GM19463 (cell line): ENCODE measurements at regions not wholly inside any gene's neighbourhood (a gene's known extent, or its start where the extent isn't known, plus 50 kb on each side); places are given as distances from the start of the nearest gene placed in this dataset.

Source experiments
- ATAC-seq: cut with Tn5 transposase; IDR thresholded peaks from one replicate; pipeline ENCODE4 v1.9.1; 2021; ENCODE audit warnings: mild to moderate bottlenecking, moderate library complexity; ENCODE audit not compliant: unreplicated experiment

DNA sequence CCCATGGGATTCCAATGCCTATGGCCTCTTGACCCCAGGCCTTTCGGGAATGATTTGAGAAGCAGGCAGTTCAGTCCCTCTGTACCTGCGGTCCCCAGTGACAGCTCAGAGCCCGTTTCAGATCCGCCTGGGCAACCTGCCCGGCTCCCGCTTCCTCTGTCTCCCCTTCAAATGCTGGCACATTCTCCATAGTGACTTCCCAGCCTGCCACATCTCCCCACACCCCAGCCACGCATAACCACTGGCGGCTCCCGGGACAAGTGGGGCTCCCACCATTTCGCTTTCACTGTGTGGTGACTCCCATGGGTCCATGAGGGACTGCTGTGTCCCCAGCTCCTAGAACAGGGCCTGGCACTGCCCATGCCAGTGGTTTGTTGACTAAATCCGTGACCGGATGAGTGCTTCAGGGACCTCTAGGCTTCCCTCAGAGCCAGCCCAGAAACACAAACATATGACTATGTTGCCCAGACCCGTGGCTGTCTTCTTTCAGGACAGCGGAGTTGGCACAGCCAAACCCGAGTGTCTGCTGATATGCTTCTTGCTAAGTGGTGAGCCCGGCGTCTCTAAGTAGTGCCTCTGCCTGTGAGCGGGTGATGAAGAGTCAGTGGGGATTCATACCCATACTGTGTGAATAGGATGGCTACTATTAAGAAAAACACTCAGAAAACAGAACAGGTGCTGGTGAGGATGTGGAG, 91.2 kb downstream of the GLI2 start:
- ATAC-seq, result no peak

DNA sequence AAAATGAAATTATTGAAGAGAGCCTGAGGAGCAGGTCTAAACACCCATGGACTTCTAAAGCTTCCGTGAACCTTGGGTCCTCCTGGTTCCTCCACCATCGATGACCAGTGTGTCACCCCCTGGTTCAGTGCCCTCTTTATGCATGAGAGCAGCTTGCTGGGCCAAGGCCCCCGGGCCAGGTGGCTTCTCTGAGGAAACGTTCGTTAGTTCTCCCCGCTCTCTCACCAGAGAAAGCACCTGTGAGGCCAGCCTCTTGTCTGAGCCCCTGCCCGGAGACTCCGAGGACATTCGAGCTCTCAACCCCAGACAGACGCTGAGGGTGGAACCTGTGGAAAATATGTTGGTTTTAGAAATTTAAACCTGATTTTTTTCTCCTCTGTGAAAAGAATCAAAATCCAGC, 92.4 kb downstream of the GLI2 start:
- no peak for ATAC-seq

DNA sequence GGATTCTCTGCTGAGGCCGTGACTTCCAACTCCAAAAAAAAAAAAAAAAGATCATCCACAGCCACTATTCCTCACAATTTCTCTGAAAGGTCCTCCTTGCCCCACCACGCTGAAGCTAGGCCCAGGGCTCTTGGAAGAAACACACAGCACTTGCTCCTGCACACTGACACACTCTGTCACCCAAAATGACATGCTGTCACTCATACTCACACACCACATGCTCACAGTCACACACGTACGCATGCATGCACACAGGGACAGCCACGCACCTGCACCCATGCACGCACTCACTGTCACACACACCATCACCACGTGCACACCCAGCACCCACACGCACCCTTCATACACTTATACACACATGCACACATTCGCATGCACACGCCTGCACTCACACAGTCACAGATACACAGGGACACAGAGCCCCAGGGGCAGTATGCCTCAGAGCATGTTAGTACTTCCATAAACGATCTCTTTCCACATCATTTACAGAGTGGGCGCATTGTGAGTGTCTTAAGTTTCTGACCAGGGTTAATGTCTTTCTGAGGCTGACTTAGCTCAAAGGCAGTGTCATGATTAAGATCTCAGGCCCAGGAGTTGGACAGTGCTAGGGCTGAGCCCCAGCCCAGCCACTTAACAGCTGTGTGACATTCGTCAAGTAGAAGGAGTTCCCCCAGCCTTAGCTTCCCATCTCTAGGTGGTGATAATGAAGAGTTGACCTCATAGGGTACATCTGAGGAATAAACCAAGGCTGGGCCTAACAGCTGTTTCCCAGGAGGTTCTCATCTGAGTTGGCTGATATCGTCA, 93.4 kb downstream of the GLI2 start:
- ATAC-seq, result no peak

DNA sequence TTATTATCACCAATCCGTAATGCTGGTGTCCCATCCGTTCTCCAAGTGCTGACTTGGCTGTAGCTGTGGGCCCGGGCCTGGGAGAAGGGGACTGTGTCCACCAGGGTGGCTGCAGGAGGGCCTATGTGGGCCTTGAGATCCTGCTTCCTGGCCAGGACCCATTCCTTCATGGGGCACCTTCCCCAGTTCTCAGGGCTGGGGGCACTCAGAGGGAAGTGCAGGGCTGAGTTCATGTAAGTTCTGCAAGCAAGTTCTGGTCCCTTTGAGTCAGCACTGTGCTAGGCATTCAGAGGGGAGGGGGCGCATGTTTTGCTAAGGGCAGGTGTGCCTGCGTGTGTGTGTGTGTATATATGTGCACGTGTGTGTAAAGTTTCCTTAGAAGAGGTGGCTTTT, 94.0 kb downstream of the GLI2 start:
- no peak for ATAC-seq

DNA sequence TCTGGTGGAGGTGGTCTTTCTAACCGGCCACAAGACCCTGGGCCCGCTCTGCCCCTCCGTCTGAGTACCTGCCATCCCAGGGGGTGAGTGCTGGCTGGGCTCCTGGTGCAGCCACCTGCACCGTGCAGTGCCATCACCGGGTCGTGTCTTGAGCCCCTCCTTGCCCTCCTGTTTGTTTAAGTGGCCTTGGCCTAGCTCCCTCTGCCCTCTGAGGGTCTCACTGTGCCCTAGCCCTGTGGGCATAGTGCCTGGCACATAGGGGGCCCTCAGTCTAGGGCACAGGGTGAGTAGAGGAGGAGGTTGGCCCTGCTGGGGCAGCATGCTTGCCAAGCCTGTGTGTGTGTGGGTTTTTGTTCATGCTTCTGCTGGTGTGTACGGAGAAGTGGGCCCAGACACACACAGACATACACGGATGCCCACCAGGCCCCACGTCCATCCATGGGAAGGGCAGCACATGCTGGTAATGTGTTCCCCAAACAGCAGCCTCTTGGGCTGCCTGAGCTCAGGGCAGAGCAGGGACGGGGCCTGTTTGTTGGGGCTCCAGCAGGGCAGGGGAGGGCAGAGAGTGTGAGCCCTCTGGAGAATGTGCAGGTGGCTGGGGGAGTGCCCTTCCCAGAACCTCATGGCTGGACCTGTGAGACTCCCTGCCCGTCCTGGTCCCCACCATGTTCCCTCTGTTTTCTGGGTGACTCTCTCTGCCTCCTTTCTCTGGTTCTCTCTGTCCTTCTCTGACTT, 94.6 kb downstream of the GLI2 start:
- no peak for ATAC-seq

DNA sequence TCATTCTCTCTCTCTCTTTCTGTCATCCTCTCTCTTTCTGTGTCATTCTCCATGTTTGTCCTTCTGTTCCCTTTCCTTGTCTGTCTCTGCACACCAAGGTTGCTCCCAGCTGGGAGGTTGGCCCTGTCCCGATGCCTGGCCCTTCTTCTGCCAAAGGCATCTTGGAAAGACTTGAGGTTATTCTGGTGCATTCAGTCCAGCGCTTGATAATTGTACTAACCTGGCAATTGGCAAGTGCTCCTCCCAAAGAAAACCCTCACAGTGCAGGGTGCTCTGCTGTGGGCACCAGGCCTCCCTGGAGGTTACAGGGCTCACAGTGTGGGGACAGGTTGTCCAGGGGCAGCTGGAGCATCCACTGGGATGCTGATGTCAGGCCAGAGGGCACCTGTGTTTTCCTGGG, 95.4 kb downstream of the GLI2 start:
- ATAC-seq, result no peak

DNA sequence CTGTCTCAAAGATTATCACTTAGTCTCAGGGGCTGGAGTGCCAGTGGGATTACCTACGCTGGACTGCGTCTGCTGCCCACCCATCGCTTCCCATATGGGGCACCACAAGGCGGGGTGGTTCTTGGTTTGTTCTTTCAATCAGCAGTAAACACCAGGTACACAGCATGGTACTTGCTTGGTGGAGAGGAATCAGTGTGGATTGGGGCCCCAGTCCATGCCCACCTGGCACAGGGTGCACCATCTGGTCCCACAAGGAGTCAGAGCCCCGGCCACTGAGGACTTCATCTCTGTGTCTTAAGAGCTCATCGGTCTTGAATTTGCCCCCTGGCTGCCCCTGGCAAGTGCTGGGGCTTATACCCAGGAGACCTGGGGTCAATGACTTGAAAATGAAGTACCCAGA, 96.2 kb downstream of the GLI2 start:
- no peak for ATAC-seq

DNA sequence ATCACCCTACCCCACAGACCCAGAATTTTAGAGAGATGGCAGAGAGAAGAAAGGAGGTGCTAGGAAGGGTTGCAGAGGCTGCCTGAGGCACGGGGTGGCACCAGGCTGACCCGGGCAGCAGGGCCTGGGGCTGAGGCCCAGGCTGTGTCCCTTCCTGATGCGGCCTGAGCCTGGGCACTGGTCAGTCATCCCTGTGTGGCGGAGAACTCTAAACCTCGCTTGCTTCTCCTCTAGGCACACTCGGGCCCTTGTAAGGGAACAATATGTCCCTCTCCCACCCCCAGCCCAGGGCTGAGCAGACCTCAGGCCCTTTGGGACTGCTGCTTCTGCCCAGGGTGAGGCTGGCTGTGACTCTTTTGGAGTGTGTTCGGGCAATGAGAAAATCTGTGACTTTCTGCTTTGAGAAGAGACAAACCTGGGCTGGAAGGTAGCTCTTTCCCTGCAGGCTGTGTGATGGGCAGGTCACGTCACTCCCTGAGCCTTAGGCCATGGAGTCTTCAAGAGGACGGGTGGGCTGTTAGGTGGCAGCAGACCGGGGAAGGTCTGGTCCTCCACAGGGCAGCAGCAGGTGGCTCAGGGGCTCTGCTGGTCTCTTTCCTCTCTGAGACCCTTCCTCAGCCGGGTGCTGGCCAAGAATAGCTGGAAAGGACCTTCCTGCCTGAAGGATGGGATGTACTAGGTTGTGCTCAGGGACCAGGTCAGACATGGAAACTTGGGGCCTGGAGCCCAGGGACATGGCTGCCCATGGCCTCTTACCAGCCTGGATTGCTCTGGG, 96.8 kb downstream of the GLI2 start:
- ATAC-seq, result no peak

DNA sequence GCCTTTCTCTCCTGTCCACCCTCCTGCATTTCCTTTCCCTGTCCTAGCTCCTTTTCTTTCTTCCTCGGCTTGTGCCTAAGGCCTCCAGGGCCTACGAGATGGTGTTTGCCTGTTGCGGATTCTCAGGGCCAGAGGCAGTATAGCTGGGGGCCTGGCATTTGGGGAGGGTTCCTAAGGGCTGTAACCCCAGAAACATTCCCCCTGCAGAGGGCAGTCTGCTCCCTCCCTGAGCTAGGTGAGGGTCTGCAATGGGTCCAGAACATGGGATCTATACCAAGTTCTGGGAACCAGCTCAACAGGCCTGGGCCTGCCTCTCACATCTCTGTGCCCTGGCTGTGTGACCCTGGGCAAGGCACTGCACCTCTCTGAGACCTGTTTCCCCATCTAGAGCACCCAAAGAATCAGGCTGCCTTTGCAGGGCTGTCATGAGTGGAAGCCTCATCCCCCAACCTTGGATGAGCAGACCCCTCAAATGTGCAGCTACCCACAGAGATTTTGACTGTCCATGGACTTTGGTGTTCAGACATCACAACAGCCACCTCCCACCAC, 97.5 kb downstream of the GLI2 start:
- ATAC-seq, result no peak

DNA sequence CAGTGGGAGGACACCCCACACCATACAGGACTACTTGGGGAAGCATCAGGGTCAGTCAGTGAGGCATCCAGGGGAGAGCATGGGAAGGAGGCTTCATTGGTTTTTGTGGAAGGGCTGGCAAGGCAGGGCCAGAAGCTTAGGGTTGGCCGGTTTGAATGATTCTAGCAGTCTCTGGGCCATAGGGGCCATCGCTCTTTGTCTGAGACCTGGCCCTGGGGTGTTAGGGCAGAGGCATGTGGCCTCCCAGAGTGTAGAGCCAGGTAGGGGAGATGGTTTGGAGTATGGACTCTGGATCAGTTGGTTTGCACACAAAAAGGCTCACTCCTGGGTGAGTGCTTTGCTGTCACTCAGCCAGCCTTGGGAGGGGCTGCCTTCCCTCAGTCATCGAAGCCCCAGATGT, 98.5 kb downstream of the GLI2 start:
- no peak for ATAC-seq

DNA sequence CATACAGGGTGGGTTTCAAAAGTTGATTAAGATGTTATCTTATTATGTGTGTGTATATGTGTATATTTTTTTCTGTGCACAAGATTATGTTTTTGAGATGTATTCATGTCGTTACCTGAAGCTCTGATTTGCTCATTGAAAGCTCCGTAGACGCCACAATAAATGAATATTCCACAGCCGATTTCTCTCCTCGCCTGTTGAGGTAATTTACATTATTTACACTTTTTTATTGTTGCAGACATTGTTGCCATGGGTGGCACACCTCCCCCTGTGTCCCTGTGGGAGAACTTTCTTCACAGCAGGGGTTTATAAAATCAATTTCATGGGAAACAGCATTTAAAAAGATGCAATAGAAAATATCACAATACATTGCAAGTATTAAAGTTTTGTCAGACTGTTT, 100.6 kb downstream of the GLI2 start:
- ATAC-seq, result no peak

DNA sequence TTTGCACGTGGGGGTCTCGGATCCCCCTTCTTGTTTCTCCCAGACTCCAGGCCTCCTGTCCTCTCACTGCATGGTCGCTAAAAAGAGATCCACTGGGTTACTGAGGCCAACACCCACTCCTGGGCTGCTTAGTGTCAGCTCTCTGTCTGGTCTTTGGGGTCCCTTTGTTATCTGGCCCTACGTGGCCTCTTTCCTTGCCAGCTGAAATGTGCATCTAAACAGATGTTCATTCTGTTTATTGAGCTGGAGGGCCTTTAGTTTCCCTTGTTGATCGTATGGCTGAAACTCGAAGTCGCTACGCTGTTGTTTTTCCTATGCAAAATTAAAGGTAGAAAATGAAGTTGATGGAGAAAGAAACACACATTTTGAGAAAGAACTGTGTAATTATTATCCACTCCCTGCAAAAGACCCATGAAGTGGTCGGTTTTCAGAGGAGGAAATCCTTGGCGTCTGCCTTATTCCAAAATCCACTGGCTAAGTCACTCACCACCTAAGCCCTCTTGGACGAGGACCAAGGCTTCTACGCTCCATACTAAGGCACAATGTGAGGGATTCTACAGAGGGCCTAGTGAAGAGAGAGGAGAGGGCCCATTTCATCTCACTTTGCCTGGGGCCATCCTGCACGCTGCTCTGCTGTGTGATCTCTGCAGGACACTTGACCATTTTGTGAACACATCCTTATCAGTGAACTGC, 105.3 kb downstream of the GLI2 start:
- ATAC-seq, result no peak

DNA sequence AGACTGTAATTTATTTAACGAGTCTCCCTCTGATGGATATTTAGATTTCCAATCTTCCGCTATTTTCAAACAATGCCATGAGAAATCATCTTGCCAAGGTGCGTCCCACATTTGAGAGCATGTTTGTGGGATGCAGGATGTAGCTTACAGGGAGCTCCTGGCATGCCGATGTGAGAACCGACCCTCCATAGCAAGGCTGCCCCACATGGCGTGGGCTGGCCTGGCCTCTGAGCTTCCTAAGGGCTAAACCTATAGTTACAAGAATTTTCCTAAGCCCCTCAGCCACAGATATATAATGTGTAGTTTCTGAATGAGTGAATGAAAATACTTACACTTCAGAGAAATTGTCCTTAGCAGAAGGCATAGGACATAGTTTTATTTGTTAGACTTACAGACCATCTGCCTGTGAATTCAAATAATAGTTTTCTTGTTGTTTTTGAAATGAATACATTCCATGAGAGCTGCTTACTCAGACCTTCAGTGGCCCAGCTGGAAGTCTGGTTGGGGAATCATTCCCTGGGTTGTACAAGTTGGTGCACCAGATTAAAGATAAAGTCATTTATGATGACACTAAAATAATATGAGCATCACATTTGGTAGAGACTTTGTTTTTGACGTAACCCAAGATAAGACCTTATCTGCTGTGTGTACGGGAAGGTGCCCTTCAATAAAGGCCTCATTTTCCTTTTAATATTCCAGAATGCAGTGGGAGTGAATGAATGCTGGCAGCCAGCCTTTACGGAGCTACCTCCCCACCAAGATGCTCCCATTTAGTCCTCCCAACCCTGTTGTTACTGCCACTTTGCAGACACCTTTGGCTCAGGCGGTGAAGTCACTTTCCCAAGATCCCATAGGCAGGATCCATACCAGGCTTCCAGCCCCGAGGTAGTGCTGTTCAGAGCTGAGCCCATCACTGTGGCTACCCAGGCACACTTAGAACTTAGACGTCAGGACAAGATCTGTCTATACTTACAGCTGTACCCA, 107.1 kb downstream of the GLI2 start:
- no peak for ATAC-seq

DNA sequence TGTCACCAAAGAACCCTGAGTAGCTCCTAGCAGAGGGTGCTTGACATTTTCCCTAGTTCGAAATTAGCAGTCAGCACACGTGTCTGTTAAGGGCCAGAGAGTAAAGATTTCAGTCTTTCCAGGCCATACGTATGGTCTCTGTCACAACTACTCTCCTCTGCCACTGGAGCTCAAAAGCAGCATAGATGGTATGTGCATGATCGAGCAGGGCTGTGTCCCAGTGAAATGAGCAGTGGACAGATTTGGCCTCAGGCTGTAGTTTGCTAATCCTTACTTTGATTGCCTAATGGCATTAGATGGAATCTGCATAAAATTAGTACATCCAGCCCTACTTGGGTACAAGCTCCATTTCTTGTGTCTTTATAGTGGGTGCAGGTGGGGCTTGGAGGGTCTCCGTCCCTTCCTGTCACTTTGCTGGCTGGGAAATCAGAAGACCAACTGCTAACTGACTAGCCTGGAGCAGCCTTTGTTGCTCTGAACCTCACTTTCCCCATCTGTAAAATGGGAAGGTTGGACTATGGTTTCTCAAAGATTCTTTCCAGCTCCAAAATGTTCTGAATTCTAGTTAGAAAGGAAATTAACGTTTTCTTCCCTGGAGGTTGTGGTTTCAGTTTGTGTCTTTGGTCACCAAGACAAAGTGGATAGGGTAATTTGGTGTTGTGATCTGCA, 108.5 kb downstream of the GLI2 start:
- no peak for ATAC-seq

DNA sequence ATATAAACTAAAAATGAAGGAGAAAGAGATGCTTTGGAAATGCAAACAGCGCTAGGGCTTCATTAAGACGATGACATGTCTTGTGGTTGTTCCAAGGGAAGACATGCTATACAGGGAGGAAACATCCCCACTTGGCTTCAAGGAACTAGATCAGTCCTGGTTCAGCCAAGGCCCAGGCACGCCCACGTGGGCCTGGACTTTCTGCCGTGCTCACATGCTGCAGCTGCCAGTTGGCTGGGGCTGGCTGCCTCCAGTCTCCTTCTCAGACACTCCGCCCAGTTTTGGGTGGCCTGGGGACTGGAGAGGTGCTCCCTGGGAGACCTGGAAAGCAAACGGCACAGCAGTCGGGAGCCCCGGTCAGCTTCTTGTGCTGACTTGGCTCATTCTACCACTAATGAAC, 109.6 kb downstream of the GLI2 start:
- no peak for ATAC-seq

DNA sequence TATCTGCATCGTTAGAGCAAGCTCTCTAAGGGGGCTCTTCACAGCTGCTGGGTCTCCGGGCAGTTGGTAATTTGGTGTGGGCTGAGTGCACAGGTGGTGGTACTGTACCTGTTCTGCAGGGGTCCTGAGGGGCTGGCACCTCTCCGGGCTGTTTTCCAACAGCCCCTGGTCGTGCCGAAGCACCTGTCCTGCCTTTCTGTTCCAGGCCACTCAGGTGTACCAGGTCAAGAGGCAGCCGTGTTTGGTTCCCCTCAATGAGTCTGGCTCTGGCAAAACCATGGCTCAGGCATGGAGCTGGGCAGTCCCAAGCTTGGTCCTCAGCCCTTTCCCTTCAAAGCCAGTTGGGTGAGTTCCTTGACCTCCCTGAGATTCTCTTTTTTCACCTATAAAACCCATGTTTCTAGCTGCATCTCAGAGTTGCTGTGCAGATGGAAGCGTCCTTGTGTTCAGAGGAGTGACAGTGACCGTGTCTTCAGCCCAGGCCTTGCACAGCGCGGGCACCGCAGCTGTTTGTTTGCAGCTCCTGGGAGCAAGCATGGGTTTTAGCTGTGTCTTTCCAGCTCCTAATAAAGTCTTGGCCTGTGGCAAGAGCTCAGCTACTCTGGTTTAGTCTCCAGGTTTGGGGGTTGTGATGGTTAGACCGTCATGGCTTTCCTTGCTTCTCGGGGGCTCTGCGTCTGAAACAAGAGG, 110.9 kb downstream of the GLI2 start:
- ATAC-seq, result no peak

DNA sequence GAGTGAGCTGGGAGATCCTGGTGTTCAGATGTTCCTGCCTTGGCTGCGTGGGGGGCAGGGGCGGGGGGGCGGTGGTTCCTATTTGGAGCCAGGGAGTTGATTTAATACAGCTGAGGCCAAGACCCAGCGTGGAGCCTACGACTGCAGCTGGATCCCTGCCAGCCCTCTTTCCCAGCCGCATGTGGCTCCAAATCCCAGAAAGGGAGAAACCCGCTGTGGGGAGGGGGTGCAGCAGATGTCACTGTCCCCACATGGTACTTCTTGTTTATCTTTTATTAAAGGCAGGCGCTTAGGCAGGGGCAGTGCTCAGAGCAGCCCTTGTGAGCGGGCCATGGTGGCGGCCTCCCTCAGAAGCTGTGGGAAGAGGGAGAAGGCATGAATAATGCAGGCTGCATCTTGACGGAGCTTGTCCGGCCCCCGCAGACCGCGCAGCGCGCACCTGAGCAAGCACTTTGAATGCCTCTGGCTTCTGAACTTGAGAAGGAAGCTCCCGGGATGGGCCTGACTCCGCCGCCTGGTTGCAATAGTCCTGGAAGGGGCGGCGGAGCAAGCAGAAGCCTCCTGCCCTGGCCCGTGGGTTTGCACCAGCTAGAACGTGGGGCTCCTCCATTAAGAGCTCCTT, 112.1 kb downstream of the GLI2 start:
- ATAC-seq, result no peak

DNA sequence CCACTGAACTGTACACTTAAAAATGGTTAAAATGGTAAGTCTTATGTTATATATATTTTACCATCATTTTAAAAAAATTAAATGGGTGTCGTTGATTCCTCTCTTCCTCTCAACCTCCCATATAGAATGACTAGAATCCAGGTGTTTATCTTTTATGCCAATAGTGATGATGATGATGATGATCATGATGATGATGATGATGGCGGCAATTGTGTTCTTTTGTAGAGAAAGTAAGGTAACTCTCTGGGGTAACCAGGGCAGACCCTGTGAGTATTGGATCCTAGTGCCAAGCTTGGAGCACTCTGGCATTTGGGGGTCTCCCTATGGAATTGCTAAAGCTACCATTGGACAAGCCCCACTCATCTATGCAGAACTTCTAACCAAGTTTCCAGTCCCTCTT, 113.6 kb downstream of the GLI2 start:
- ATAC-seq, result no peak
